Keratinocyte (primary cell): ENCODE measurements at regions not wholly inside any gene's neighbourhood (a gene's known extent, or its start where the extent isn't known, plus 50 kb on each side); places are given as distances from the start of the nearest gene placed in this dataset.
"Not testable (repeated sequence)": the region's sequence is repeated elsewhere in the genome, so short reads cannot be mapped to it uniquely, and the experiment has no call there.

Source experiments
- DNase-seq: peaks from one replicate; pipeline ENCODE4 v3.0.0-alpha.2; 2011; ENCODE audit warnings: low read depth, missing footprints, low spot score
- FAIRE-seq: peaks from 2 replicates; lab custom pipeline; 2011; peaks lifted over from hg19 to GRCh38; lab: Jason Lieb, UNC
- H2AFZ ChIP-seq: 2 replicates; pipeline ENCODE4 v1.6.0; 2012; ENCODE audit warnings: low read length, control low read depth, inconsistent platforms; ENCODE audit not compliant: control insufficient read depth
- H3K27ac ChIP-seq: 2 replicates; pipeline ENCODE4 v1.5.1; 2011; ENCODE audit warnings: low read length; ENCODE audit not compliant: control insufficient read depth, insufficient read depth
- H3K27me3 ChIP-seq: 3 replicates; pipeline ENCODE4 v1.6.0; 2011; ENCODE audit warnings: low read length; ENCODE audit not compliant: control insufficient read depth, insufficient read depth; ENCODE audit errors: extremely low read depth
- H3K36me3 ChIP-seq, 2 experiments: 2 replicates in 1 of 2; 3 replicates in 1 of 2; pipeline ENCODE4 v1.5.1; 2011; ENCODE audit warnings: low read length in 2 of 2, mild to moderate bottlenecking in 1 of 2; ENCODE audit not compliant: control insufficient read depth in 2 of 2, insufficient read depth in 2 of 2; ENCODE audit errors: extremely low read depth in 1 of 2
- H3K4me1 ChIP-seq: 3 replicates; pipeline ENCODE4 v1.5.1; 2011; ENCODE audit warnings: low read length; ENCODE audit not compliant: control insufficient read depth, insufficient read depth; ENCODE audit errors: extremely low read depth
- H3K4me2 ChIP-seq: 3 replicates; pipeline ENCODE4 v1.6.0; 2011; ENCODE audit warnings: low read depth, low read length; ENCODE audit not compliant: control insufficient read depth, insufficient read depth; ENCODE audit errors: extremely low read depth
- H3K4me3 ChIP-seq, 3 experiments: fragments of 200-600 bp in 1 of 3; sonication (generic) in 1 of 3; 2 replicates in 2 of 3; 3 replicates in 1 of 3; pipeline ENCODE4 v1.5.1; 2011 to 2016; ENCODE audit warnings: low read length in 3 of 3, mild to moderate bottlenecking in 3 of 3, control low read depth in 2 of 3, inconsistent platforms in 1 of 3, low read depth in 1 of 3, mixed read lengths in 1 of 3, mixed run types in 1 of 3, moderate library complexity in 1 of 3; ENCODE audit not compliant: control insufficient read depth in 2 of 3, insufficient read depth in 2 of 3; ENCODE audit errors: extremely low read depth in 1 of 3
- H3K79me2 ChIP-seq: 2 replicates; pipeline ENCODE4 v1.6.0; 2012; ENCODE audit warnings: low read length; ENCODE audit not compliant: control insufficient read depth, insufficient read depth
- H3K9ac ChIP-seq: 3 replicates; pipeline ENCODE4 v1.6.0; 2011; ENCODE audit warnings: low read length; ENCODE audit not compliant: control insufficient read depth, insufficient read depth; ENCODE audit errors: extremely low read depth
- H3K9me1 ChIP-seq: 3 replicates; pipeline ENCODE4 v1.6.0; 2011; ENCODE audit warnings: low read length; ENCODE audit not compliant: control insufficient read depth, insufficient read depth; ENCODE audit errors: extremely low read depth
- H3K9me3 ChIP-seq: 2 replicates; pipeline ENCODE4 v1.5.1; 2012; ENCODE audit warnings: low read depth, low read length; ENCODE audit not compliant: control insufficient read depth
- H4K20me1 ChIP-seq: 3 replicates; pipeline ENCODE4 v1.6.0; 2011; ENCODE audit warnings: low read length; ENCODE audit not compliant: control insufficient read depth, insufficient read depth; ENCODE audit errors: extremely low read depth
- CTCF ChIP-seq, 3 experiments: IDR thresholded peaks in 1 of 3; conservative IDR thresholded peaks in 1 of 3; optimal IDR thresholded peaks in 1 of 3; 2 replicates in 2 of 3; 3 replicates in 1 of 3; pipeline versions ENCODE3 to v1.5.1; 2011; ENCODE audit warnings: low read length in 3 of 3, mild to moderate bottlenecking in 3 of 3, moderate library complexity in 2 of 3, control low read depth in 1 of 3, inconsistent platforms in 1 of 3; ENCODE audit not compliant: insufficient read depth in 2 of 3; ENCODE audit errors: extremely low read depth in 1 of 3
- EZH2 ChIP-seq: IDR thresholded peaks from one replicate; pipeline ENCODE4 v1.6.1; 2012; ENCODE audit warnings: inconsistent platforms, mild to moderate bottlenecking, low read length, moderate library complexity
- dilution Hi-C: fragments of 300-500 bp; cut with MboI; formaldehyde crosslinking; loops from one replicate; pipeline ENCODE4 v1.7.0; 2020; ENCODE audit warnings: low sequenced_read_pairs; ENCODE audit not compliant: extremely low pct_ligation_motif_present

- H3K27me3 ChIP-seq, DNase-seq, H3K36me3 ChIP-seq, H3K79me2 ChIP-seq, H3K9me1 ChIP-seq, FAIRE-seq, dilution Hi-C loops, H3K9me3 ChIP-seq, H4K20me1 ChIP-seq: not testable (repeated sequence)
- Histone ChIP-seq H3K9ac (peak overlapping the region; percentile 68), H3K4me3 (peak overlapping the region in 1 of 3 experiments; percentile 59), H2AFZ (peak overlapping the region; percentile 61), H3K4me2 (peak overlapping the region; percentile 81), H3K4me1 (peaks cover 39% of the 10 kb centered on the region), H3K27ac (peak overlapping the region; percentile 72)
Measured at GRCh38 chr2:158885679-158886050, 82.8 kb upstream of the TANC1 start.

- Histone ChIP-seq H3K27ac (peak overlapping the region; percentile 63), H3K9me1 (no peaks in the 10 kb centered on the region), H2AFZ (no peak overlapping the region), H3K79me2 (no peaks in the 10 kb centered on the region), H3K4me3 (no peak overlapping the region), H3K27me3 (no peaks in the 10 kb centered on the region), H3K4me2 (no peak overlapping the region), H4K20me1 (no peaks in the 10 kb centered on the region), H3K36me3 (no peaks in the 10 kb centered on the region), H3K4me1 (peaks cover 70% of the 10 kb centered on the region), H3K9me3 (peaks cover 2% of the 10 kb centered on the region), H3K9ac (no peak overlapping the region)
- DNase-seq (no peak), FAIRE-seq (no peak)
- no peak for TF ChIP-seq EZH2
- no peak for TF ChIP-seq CTCF (optimal IDR thresholded peaks at IDR 0.05 in 1 of 3, IDR thresholded peaks at IDR 0.05 in 1 of 3, conservative IDR thresholded peaks at IDR 0.05 in 1 of 3; ENCODE audit: extremely low read depth in 1 of 3, insufficient read depth in 2 of 3, low read length in 3 of 3)
- dilution Hi-C loops = no loop called here
Measured at GRCh38 chr2:158889135-158889853, 79.1 kb upstream of the TANC1 start.
